GM12878 (cell line): ENCODE measurements at regions not wholly inside any gene's neighbourhood (a gene's known extent, or its start where the extent isn't known, plus 50 kb on each side); places are given as distances from the start of the nearest gene placed in this dataset.

Source experiments
- ATAC-seq: fragments of 200-7000 bp; cut with Tn5 transposase; 3 replicates; pipeline ENCODE4 v1.9.1; 2020; ENCODE audit warnings: mild to moderate bottlenecking, moderate library complexity
- BruUV-seq: library from RNA; stranded (reverse); fragments of 400-500 nt; replicated peaks from 2 replicates; lab custom pipeline; 2021; lab: Mats Ljungman, UMichigan
- CTCF ChIA-PET: fragments of 300-600 bp; sonication (Branson Sonifier 250); formaldehyde crosslinking; extraction: SDS; loops from one replicate; lab custom pipeline; 2021; ENCODE audit warnings: inconsistent platforms; lab: Yijun Ruan, JAX
- POLR2A ChIA-PET: fragments of 350-600 bp; formaldehyde crosslinking; extraction: SDS; loops from one replicate; lab custom pipeline; 2021; ENCODE audit warnings: inconsistent platforms; lab: Charles Lee
- RAD21 ChIA-PET: fragments of 300-600 bp; sonication (Branson Sonifier 250); formaldehyde crosslinking; loops from one replicate; lab custom pipeline; 2023; ENCODE audit warnings: antibody characterized with exemption; ENCODE audit not compliant: unreplicated experiment; lab: Charles Lee
- SMC1A ChIA-PET: fragments of 300-600 bp; sonication (Branson Sonifier 250); formaldehyde crosslinking; loops from one replicate; lab custom pipeline; 2023; ENCODE audit not compliant: unreplicated experiment, uncharacterized antibody; lab: Charles Lee
- DNase-seq: peaks from one replicate; pipeline ENCODE4 v3.0.0-alpha.2; 2011; ENCODE audit warnings: low read depth, low spot score
- FAIRE-seq: peaks from 3 replicates; lab custom pipeline; 2011; peaks lifted over from hg19 to GRCh38; lab: Jason Lieb, UNC
- H2AFZ ChIP-seq: 2 replicates; pipeline ENCODE4 v1.6.0; 2011; ENCODE audit warnings: low read depth, low read length, control low read depth; ENCODE audit not compliant: control insufficient read depth
- H3K27ac ChIP-seq: 2 replicates; pipeline ENCODE4 v1.5.1; 2011; ENCODE audit warnings: control low read depth; ENCODE audit not compliant: control insufficient read depth, insufficient read depth
- H3K27me3 ChIP-seq, 2 experiments: replicated peaks in 1 of 2; 2 replicates each; pipeline versions ENCODE4 v1.6.0 to v1.6.1; 2011; ENCODE audit warnings: low read length in 1 of 2; ENCODE audit not compliant: control insufficient read depth in 2 of 2, insufficient read depth in 2 of 2
- H3K36me3 ChIP-seq, 2 experiments: 2 replicates each; pipeline ENCODE4 v1.5.1; 2011; ENCODE audit warnings: low read length in 1 of 2; ENCODE audit not compliant: control insufficient read depth in 2 of 2, insufficient read depth in 2 of 2
- H3K4me1 ChIP-seq: 2 replicates; pipeline ENCODE4 v1.6.1; 2011; ENCODE audit warnings: mild to moderate bottlenecking, low read length, moderate library complexity, mixed read lengths; ENCODE audit not compliant: control insufficient read depth, insufficient read depth
- H3K4me2 ChIP-seq: 2 replicates; pipeline ENCODE4 v1.6.0; 2011; ENCODE audit warnings: control low read depth; ENCODE audit not compliant: control insufficient read depth, insufficient read depth
- H3K4me3 ChIP-seq: fragments of 200-600 bp; sonication (generic); 2 replicates; pipeline ENCODE4 v1.5.1; 2016
- H3K79me2 ChIP-seq: 2 replicates; pipeline ENCODE4 v1.6.0; 2011; ENCODE audit warnings: low read length; ENCODE audit not compliant: control insufficient read depth, insufficient read depth
- H3K9ac ChIP-seq: 2 replicates; pipeline ENCODE4 v1.8.0; 2011; ENCODE audit warnings: low read length, control low read depth, mixed read lengths; ENCODE audit not compliant: control insufficient read depth, insufficient read depth
- H3K9me3 ChIP-seq: replicated peaks from 3 replicates; pipeline ENCODE4 v1.5.1; 2011; ENCODE audit warnings: mild to moderate bottlenecking, low read length; ENCODE audit not compliant: control insufficient read depth, insufficient read depth
- H4K20me1 ChIP-seq: 2 replicates; pipeline ENCODE4 v1.6.0; 2011; ENCODE audit not compliant: control insufficient read depth, insufficient read depth
- IRF5 ChIP-seq: fragments of 450-650 bp; IDR thresholded peaks from 2 replicates; pipeline ENCODE4 v1.6.1; 2017; ENCODE audit warnings: borderline replicate concordance
- JUND ChIP-seq: IDR thresholded peaks from 2 replicates; pipeline ENCODE4 v1.6.1; 2012; ENCODE audit warnings: low read depth, mild to moderate bottlenecking, low read length, improper control_type of control experiment, moderate library complexity
- NFYA ChIP-seq: IDR thresholded peaks from 2 replicates; pipeline ENCODE4 v1.6.1; 2011; ENCODE audit warnings: low read depth, mild to moderate bottlenecking, low read length, improper control_type of control experiment, borderline replicate concordance
- NR2C2 ChIP-seq: IDR thresholded peaks from 2 replicates; pipeline ENCODE4 v1.6.1; 2011; ENCODE audit warnings: borderline replicate concordance, low read depth; ENCODE audit not compliant: control insufficient read depth, insufficient read length
- ZNF207 ChIP-seq: fragments of 450-650 bp; IDR thresholded peaks from 2 replicates; pipeline ENCODE4 v1.6.1; 2014; ENCODE audit warnings: antibody characterized with exemption, mild to moderate bottlenecking, borderline replicate concordance
- WGBS: methylation state at CpG from one replicate; pipeline ENCODE4 v1.1.6; 2016; ENCODE audit warnings: low lambda C conversion rate; ENCODE audit not compliant: insufficient replicate concordance, insufficient coverage; ENCODE audit errors: missing lambda C conversion rate; 5-methylcytosine and 5-hydroxymethylcytosine counted together
- in situ Hi-C: fragments of 300-500 bp; cut with MboI; formaldehyde crosslinking; loops from 9 replicates; pipeline ENCODE4 v1.14.3; 2018; ENCODE audit warnings: mixed read lengths
- intact Hi-C: fragments of 100-400 bp; cut with micrococcal nuclease; formaldehyde crosslinking; loops from one replicate; pipeline ENCODE4 v1.14.2; 2022; ENCODE audit not compliant: unreplicated experiment
- TF ChIP-seq, protein P1 (sequence below): fragments of 450-650 bp; conservative IDR thresholded peaks from 2 replicates; pipeline ENCODE4 v1.6.1; 2017; ENCODE audit warnings: mild to moderate bottlenecking, moderate library complexity
- TF ChIP-seq, protein P2 (sequence below): fragments of 450-650 bp; IDR thresholded peaks from 2 replicates; pipeline ENCODE4 v1.6.1; 2016; ENCODE audit warnings: mild to moderate bottlenecking, moderate library complexity, borderline replicate concordance

DNA sequence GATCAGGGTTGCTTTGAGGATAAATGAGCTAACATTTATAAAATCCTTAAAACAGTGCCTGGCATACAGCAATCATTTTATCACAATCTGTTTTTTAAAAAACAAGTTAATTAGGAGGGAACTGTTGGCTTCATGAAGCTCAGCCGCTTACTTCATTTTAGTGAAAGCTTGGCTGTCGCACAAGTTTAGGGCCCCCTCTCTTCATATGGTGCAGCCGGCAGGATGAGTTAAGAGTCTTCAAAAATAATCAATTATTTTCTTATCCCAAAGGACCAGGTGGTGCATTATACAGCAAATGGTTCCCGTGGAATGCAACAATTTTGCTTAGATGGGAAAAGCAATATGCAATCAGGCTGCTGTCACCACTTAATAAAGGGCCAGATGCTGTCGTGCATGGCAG lies 57.4 kb upstream of the PROKR2 start:
- Histone ChIP-seq H4K20me1 (no peaks in the 10 kb centered on the region), H3K27me3 (peaks cover 0 to 1% of the 10 kb centered on the region in 2 experiments; a peak in 1 of 4 replicates), H2AFZ (no peak overlapping the region), H3K4me1 (no peaks in the 10 kb centered on the region), H3K36me3 (no peaks in the 10 kb centered on the region), H3K9me3 (no peaks in the 10 kb centered on the region), H3K79me2 (no peaks in the 10 kb centered on the region), H3K4me3 (no peak overlapping the region), H3K4me2 (no peak overlapping the region), H3K9ac (no peak overlapping the region), H3K27ac (no peak overlapping the region)
- ChIA-PET SMC1A (no interaction called here), CTCF (no interaction called here), POLR2A (no interaction called here), RAD21 (no interaction called here)
- WGBS = 34% methylated on average over 5 of the region's 5 CpGs
- in situ Hi-C loops (no loop called here), intact Hi-C loops (no loop called here)
- no TSS peak for BruUV-seq
- DNase-seq (no peak), ATAC-seq (no peak), FAIRE-seq (no peak)
- TF ChIP-seq NFYA = no peak

GRCh38 chr20:5372371-5372770 lies 55.6 kb upstream of the PROKR2 start:
- Histone ChIP-seq H3K27ac (no peak overlapping the region), H2AFZ (no peak overlapping the region), H3K4me3 (no peak overlapping the region), H4K20me1 (no peaks in the 10 kb centered on the region), H3K9me3 (no peaks in the 10 kb centered on the region), H3K4me2 (no peak overlapping the region), H3K36me3 (no peaks in the 10 kb centered on the region), H3K9ac (no peak overlapping the region), H3K79me2 (no peaks in the 10 kb centered on the region), H3K4me1 (no peaks in the 10 kb centered on the region), H3K27me3 (peaks cover 0 to 1% of the 10 kb centered on the region in 2 experiments; a peak in 1 of 4 replicates)
- BruUV-seq = no TSS peak
- CTCF ChIA-PET = interaction anchor here (1.5 kb wide), 1 partner anchor 76 kb away, joined by 5 read pairs; no protein-coding TSS in a partner anchor
- WGBS = 7% methylated on average over 5 of the region's 5 CpGs
- no peak for DNase-seq
- POLR2A ChIA-PET = interaction anchor here (0.7 kb wide), 1 partner anchor 502 kb away, joined by 4 read pairs; no protein-coding TSS in a partner anchor
- RAD21 ChIA-PET = no interaction called here
- intact Hi-C loops = no loop called here
- in situ Hi-C loops = no loop called here
- FAIRE-seq = no peak
- no peak for ATAC-seq
- SMC1A ChIA-PET = interaction anchor here (0.6 kb wide), 1 partner anchor 21 kb away, joined by 3 read pairs; no protein-coding TSS in a partner anchor
- TF ChIP-seq JUND (no peak), ZNF207 (no peak), NR2C2 (no peak), IRF5 (no peak)
- TF ChIP-seq, protein P1, sequence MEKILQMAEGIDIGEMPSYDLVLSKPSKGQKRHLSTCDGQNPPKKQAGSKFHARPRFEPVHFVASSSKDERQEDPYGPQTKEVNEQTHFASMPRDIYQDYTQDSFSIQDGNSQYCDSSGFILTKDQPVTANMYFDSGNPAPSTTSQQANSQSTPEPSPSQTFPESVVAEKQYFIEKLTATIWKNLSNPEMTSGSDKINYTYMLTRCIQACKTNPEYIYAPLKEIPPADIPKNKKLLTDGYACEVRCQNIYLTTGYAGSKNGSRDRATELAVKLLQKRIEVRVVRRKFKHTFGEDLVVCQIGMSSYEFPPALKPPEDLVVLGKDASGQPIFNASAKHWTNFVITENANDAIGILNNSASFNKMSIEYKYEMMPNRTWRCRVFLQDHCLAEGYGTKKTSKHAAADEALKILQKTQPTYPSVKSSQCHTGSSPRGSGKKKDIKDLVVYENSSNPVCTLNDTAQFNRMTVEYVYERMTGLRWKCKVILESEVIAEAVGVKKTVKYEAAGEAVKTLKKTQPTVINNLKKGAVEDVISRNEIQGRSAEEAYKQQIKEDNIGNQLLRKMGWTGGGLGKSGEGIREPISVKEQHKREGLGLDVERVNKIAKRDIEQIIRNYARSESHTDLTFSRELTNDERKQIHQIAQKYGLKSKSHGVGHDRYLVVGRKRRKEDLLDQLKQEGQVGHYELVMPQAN = no peak
- TF ChIP-seq, protein P2, sequence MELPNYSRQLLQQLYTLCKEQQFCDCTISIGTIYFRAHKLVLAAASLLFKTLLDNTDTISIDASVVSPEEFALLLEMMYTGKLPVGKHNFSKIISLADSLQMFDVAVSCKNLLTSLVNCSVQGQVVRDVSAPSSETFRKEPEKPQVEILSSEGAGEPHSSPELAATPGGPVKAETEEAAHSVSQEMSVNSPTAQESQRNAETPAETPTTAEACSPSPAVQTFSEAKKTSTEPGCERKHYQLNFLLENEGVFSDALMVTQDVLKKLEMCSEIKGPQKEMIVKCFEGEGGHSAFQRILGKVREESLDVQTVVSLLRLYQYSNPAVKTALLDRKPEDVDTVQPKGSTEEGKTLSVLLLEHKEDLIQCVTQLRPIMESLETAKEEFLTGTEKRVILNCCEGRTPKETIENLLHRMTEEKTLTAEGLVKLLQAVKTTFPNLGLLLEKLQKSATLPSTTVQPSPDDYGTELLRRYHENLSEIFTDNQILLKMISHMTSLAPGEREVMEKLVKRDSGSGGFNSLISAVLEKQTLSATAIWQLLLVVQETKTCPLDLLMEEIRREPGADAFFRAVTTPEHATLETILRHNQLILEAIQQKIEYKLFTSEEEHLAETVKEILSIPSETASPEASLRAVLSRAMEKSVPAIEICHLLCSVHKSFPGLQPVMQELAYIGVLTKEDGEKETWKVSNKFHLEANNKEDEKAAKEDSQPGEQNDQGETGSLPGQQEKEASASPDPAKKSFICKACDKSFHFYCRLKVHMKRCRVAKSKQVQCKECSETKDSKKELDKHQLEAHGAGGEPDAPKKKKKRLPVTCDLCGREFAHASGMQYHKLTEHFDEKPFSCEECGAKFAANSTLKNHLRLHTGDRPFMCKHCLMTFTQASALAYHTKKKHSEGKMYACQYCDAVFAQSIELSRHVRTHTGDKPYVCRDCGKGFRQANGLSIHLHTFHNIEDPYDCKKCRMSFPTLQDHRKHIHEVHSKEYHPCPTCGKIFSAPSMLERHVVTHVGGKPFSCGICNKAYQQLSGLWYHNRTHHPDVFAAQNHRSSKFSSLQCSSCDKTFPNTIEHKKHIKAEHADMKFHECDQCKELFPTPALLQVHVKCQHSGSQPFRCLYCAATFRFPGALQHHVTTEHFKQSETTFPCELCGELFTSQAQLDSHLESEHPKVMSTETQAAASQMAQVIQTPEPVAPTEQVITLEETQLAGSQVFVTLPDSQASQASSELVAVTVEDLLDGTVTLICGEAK = no peak
- TF ChIP-seq, all 136 proteins: peak for 0
